NCI-H2029 (cell line): ENCODE measurements at regions not wholly inside any gene's neighbourhood (a gene's known extent, or its start where the extent isn't known, plus 50 kb on each side); places are given as distances from the start of the nearest gene placed in this dataset.
A peak's percentile ranks its signal among the peaks of the same experiment; 100 is the strongest.

Experiments
- DNase-seq: peaks from one replicate; lab custom pipeline; 2025; lab: John Stamatoyannopoulos, UW

DNA sequence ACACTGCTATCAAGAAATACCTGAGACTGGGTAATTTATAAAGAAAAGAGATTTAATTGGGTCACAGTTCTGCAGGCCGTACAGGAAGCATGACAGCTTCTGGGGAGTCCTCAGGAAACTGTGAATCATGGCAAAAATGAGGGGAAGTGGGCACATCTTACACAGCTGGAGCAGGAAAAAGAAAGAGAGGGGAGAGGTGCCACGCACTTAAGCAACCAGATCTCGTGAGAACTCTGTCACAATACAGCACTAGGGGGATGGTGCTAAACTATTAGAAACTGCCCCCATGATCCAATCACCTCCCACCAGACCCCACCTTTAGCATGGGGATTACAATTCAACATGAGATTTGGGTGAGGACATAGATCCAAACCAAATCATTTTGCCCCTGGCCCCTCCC, 105.5 kb upstream of the CPLX2 start:
- DNase-seq, result no peak

DNA sequence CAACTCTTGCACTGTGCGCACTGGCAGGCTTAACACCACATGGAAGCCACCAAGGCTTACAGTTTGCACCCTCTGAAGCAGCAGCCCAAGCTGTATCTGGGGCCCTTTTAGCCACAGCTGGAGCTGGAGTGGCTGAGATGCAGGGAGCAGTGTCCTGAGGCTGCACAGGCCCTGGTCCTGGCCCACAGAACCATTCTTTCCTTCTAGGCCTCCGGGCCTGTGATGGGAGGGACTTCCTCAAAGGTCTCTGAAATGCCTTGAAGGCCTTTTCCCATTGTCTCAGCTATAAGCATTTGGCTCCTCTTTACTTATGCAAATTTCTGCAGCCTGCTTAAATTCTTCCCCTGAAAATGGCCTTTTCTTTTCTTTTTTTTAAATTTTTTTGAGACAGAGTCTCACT, 104.4 kb upstream of the CPLX2 start:
- DNase-seq, result no peak

DNA sequence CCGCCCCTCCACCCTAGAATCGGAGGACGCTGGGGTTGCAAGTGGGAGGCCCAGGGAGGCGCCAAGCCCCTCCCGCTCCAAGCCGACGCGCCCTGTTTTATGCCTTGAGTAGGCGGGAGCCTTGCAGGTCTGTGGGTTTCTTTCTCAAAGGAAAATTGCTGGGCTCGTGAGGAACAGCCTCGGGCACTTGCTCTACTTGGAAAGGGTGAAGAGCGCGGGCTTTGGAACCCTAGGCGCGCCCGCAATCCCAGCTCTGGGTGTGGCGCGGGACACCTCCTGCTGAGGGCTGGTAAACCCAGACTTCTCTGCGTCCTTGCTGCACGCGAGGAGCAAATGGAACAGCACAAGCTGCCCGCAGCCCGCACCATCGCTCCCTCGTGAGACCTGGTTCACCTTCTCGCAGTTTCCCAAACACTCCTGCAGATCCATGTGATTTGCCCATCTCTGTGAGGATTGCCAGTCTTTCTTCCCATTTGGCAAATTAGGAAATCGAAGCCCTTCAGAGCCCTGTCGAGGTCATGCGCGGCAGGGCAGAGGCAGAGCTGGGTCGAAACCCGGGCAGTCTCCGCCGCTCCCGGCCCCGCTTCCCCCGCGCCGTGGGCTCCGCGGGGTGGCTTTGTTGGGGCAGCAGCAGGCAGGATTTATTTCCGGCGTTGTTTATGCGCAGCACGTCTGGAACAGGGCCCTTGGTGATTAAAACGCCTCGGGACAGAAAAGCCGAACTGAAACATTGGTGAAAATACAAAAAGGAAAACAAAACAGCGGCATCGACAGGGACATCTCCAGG, 98.4 kb upstream of the CPLX2 start:
- no peak for DNase-seq

DNA sequence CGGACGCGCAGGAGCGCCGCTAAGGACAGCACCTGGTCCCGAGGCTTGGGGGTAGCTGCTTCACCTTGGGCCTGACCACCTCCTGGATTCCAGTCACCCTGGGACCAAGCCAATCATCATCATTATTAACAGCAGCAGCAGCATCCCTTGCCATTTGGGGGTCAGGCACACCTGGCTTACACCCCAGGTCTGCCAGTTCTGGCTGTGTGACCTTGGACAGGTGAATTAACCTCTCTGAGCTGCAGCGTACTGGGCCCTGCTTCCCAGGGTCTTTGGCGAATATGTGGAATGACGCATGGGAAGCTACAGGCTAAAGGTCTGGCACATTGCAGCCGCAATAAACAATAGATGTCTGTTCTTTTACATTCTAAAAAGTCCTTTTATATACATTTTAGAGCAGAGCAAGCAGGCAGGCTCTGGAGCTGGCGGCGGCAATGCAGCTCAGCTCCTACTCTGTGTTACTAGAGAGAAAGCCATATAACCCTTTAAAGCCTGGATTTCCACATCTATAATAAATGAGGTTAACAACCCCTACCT, 97.8 kb upstream of the CPLX2 start:
- no peak for DNase-seq

DNA sequence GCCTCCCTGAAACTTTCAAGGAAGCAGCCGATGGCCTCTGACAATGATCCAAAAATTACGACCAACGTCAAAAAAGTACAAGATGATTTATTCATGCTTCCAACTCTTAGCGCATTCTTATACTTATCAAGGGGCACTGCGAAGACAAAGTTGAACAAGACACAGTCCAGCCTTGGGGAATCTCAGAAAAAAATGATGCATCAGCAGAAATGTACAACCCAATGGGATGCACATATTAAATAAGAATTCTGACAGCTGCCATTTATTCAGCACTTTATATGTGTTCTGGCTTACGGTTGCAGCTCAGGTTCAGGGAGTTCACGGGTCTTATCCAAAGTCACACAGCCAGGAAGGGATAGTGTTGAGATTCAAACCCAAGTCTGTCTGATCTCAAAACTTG, 96.0 kb upstream of the CPLX2 start:
- no peak for DNase-seq

DNA sequence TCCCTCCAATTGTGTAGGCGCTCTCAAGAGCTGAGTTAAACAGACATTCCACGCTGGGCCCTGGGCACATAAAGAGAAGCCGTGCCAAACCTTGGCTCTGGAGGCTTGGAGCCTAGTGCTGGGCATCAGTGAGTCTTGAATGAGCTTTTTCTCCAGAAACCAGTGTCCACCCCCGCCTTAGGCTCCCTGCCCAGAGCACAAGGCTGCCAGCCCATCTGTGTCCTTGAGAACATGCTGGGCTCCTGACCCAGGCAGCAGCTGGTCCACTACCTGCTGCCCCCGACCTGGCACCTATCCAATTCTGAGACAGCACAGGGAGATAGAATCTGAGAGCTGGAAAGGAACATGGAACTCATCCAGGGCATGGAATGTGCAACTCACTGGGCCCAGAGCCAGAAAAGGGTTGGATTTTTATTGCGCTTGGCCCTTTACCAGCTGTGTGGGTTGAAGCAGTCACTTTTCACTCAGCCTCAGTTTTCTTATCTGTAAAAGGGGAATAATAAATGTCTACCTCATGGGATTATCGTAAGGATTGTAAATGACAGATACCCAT, 92.4 kb upstream of the CPLX2 start:
- DNase-seq, result peak; percentile 96

DNA sequence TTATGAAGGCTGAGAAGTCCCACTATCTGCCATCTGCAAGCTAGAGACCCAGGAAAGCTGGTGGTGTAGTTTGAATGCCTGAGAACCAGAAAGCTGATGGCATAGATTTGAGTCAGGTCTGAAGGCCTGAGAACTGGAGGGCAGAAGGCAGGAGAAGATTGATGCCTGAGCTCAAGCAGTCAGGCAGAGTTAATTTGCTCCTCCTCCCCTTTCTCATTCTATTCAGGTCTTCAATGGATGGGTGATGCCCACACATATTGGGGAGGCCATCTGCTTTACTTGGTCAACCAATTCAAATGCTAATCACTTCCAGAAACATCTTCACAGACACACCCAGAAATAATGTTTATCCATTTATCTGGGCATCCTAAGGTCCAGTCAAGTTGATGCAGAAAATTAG, 87.6 kb upstream of the CPLX2 start:
- no peak for DNase-seq

DNA sequence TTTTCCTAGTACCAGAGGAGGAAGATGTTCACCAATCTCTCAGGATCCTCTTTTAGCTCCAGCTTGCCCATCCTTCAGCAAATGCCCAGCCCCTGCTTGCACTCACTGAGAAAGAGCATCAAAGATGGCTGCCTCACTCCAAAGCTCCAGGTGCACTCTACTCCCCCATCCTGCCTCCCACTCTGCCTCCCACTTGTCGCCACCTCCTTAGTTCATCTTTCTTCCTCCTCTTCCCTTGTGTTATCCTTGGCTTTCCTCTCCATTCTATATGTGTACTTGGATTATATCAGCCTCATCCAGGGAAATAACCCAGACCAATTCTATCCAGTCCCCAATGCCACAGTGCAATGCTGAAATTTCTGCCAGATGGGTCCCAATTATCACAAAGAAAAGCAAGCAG, 87.1 kb upstream of the CPLX2 start:
- no peak for DNase-seq

DNA sequence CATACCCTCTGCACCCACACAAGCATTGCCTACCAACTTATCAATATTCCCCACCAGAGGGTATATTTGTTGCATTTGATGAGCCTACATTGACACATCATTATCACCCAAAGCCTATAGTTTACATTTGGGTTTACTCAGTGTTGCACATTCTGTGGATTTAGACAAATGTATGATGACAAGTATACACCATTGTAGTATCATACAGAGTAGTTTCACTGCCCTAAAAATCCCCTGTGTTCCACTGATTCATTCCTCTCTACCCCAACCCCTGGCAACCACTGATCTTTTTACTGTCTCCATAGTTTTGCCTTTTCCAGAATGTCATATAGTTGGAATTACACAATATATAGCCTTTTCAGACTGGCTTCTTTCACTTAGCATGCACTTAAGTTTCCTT, 85.7 kb upstream of the CPLX2 start:
- no peak for DNase-seq

DNA sequence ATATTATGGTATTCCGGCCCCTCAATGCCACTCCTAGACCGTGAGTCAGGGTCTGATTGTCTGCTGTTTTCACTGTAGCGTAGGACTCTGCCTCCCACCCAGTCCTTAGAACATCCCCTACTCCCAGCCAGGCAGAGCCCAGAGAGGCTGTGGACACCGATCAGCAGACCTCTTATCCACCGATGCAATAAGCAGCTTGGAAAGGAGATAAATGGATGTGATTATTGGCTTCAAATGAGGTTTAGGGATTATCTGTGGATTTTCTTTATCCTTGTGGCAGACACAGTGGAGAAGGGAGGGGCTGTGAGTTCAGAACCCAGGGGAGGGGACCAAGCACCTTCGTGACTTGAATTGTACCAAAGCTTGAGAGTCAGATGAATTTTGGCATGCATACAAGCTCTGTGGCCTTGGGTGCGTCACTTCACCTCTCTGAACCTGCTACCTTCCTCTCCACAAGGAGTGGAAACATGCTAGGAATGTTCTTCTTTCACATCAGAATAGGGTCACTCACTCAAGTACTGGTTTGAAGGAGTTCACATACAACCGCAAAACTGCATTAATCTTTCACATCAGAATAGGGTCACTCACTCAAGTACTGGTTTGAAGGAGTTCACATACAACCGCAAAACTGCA, 83.1 kb upstream of the CPLX2 start:
- no peak for DNase-seq

DNA sequence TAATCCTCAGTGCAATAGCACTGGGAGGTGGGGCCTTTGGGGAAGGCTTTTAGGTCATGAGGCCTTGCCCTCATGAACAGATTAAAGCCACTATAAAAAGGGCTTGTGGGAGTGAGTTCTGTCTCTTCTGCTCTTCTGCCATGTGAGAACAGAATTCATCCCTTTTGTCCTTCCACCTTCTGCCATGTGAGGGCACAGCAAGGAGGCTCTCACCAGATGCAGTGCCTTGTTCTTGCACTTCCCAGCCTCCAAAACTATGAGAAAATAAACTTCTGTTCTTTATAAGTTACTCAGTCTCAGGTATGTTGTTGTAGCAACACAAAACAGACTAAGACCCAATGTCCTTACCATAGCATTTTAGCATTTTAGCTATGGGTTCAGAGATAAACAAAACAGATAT, 81.7 kb upstream of the CPLX2 start:
- no peak for DNase-seq

DNA sequence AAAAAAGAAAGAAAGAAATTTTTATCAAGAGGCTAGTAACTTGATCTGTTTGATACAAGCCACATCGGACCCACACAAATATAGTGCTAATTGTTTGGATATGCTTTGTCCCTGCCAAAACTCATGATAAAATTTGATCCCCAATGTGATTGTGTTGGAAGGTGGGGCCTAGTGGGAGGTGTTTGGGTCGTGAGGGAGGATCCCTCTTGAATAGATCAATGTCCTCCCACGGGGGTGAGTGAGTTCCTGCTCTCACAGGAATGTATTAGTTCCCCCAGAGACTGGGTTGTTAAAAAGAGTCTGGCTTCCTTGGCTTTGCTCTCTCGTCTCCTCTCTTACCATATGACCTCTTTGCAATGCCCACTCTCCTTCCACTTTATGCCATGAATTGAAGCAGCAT, 80.6 kb upstream of the CPLX2 start:
- DNase-seq, result no peak

DNA sequence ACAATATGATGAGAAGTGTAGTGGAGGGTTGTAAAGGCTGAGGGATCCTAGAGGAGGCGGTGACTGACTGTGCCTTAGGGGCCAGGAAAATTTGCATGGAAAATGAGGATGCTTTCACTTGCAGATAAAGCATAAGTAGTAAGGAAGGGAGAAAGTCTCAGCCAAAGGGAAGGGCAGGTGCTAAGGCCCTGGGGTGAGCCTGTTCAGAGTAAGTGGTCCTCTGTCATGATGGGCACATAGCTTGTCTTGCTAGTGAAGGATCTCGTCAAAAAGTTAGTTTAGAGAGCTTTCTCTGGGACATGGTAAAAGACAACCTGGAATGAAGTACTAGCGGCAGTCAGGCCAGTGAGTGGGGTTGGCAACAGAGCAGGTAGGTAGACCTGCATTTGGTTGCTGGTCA, 75.4 kb upstream of the CPLX2 start:
- no peak for DNase-seq

DNA sequence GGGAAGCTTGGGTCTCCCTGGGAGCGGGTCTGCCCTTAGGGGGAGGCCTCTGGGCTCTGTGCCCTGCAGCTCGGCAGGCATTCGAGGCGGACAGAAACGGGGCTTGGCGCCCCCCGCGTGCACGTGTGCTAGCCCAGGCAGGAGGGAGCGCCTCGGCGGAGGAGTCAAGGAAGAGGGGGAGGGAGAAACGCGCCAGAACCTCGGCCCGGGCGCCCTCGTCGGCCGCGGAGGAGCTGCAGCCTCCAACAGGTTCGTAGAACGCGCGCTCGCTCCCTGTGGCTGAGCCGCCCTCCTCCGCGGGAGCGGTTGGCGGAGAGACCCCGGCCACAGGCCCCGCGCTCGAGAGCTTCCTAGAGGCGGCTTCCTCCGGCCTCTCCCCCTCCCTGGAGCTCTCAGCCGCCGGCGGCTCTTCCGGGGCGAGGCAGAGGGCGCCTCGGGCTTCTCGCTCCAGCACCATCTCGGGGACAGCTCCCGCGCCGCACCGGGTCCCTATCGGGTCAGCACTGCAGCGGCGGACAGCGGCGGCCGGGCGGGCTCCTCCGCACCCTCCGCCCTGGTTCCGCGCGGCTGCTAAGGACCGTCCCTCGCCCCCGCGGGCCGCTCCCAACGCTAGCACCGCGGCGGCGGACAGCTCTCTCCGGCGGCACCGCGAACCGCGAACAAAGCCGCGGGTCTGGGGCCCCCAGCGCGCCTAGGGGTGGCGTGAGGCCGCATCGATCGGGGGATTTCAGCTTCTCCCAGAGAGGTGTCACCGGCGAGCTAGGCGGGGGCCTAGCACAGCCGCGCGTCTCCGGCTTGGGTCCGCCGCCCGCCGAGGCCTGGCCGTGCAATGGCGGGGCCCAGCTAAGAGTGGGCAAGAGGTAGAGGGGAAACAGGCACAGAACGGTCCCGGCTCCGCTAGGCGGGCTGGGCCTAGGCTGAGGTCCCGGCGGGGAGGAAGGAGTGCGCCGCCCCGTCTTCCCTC, 74.6 kb upstream of the CPLX2 start:
- peak; percentile 30 for DNase-seq

DNA sequence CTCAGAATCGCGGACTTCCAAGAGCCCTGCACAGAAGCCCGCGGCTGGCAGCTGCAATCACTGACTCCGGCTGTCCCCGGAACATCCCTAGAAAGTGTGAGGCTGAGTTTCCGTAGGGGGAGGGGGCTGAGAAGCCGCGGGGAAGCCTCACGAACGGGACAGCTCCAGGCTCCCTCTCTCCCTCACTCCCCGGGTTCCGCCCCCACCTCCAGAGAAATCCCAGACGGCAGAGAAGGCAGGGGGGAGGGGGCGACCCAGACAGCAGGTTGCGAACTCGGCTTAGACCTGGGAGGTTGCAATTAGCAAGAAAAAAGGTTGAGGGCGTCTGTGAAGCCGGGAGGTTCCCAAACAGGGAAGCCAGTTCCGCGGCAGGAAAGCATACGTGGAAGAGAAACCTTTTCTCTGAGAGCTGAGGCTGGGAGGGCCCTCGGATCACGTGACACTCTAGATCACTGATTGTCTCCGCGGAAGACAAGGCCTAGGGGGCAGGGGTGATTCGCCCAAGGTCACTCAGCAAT, 73.8 kb upstream of the CPLX2 start:
- DNase-seq, result peak; percentile 86

DNA sequence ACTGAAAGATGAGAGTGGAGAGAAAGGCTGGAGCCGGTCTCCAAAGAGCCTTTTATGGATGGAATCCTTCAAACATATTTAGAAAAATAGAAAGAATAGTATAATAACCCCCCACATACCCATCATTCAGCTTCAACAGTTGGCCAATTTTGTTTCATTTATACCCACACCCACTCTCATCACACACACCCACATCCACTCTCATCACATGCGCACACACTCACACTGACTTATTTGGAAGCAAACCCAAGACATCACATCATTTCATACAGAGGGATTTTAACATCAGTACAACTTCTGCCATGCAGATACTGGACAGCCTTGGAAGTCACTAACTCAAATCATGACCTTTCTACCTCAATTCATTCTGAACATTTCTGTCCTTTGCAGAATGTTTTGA, 72.8 kb upstream of the CPLX2 start:
- DNase-seq, result no peak

DNA sequence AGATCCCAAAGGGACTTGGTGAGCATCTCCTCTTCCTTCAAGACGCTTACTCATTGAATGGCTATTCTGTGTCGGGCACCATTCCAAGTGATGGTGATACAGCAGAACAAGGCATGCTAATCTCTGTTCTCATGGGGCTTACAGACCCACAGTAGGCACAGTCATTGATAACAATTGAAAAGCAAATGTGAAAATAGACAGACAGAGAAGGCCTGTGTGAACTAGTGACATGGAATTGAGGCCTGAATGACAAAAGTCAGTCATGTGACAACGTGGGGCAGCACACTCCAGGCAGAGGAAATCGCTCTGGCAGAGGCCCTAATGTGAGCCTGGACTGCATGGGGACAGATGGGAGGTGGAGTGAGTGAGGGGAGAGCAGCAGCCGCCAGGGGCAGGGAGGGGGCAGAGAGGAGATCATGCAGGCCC, 70.7 kb upstream of the CPLX2 start:
- DNase-seq, result no peak

DNA sequence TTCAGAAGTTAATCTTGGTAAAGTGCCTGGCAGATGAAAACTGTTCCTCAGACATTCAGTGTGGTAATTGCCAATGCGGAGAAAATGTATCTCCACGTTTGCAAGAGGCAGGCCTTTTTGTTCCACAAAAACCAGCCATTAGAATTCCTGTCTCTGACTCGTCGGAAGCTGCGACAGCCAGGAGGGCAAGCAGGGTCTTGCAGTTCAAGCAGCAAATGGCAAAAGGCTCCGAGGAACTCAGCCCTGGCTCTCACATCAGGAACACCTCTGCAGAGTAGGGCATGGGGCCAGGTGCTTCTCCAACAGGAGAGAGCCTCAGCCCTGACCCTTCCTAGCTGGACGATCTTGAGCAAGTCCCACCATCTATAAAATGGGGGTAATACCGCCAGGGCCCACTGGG, 69.0 kb upstream of the CPLX2 start:
- no peak for DNase-seq

DNA sequence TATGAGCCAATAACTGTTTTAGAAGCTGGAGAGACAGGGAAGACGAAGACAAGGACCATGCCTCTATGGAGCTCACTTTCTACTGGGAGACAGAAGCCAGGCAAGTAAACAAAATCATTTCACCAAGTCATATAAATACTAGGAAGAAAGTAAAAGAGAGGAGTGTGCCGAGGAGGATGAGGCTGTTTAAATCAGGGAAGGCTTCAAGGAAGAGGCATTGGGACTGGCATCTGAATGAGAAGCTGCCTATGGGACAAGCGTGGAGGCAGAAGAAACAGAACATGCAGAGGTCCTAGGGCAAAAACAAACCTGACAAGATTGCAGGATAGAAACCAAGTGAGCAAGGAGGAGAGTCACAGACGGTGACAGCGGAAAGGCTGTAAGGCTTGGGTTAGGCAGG, 68.1 kb upstream of the CPLX2 start:
- no peak for DNase-seq

DNA sequence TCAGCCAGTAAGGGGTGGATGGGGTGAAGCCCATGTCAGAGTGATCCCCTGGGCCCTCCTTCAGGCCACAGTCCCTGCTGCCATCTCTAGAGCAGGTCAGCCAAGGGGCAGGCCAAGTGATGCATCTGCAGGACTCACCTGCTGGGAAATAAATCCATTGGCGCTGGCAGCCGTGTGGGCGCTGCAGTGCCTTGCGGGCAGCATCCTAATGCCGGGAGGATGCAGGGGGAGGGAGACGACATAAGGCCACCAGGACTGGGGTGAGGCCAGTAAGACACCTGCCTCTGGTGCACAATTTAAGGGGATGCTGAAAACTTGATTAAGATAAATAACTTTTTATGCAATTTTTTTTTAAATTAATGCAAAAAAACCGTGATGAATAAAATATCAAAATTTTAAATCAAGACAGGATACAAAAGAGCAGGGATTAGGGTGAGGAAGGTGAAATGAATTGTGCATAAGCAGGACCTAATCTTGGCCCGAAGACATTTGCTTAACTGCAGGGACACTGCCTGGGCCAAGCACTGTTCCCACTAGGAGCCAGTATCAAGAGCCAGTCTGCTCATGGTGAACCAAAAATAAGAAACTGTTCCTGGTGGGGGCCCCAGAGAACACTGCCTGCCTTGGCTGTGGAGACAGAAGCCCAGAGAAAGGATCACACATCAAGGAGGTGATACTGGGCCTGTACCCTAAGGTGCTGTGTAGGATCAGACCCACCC, 67.5 kb upstream of the CPLX2 start:
- no peak for DNase-seq

DNA sequence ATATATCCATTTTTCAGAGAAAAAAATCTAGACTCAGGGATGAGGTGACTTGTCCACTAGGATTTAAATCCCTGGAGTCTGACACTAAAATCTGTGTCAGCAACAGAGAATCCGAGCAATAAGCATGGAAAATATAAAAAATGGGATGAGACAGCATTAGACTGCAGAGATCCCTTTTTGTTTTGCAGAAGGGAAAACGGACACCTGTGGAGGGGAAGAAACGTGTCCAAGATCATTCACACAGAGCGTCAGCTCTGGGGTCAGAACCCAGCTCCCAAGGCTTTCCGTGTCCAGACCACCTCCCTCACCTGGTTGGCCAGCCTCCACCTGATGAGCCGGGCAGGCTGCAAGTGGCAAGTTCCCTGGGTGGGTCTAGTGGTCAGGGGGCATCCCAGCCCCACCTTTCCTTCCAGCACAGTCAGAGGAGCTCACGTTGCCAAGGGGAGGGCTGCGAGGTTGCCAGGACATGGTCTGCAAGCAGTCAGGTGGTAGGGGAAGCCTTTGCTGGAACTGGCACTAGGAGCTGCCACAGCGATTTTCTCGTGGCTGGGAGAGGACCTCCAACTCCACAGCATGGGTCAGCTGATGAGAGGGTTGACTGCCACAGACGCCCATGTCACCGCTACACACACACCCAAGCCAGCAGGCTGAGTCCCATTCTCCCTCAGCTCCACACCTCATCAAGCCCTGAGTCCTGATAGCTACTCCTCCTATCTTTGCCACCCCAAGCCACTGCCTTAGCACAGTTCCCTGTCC, 65.9 kb upstream of the CPLX2 start:
- DNase-seq, result no peak
